ENCODE measurements at regions not wholly inside any gene's neighbourhood (a gene's known extent, or its start where the extent isn't known, plus 50 kb on each side); places are given as distances from the start of the nearest gene placed in this dataset.

DNA sequence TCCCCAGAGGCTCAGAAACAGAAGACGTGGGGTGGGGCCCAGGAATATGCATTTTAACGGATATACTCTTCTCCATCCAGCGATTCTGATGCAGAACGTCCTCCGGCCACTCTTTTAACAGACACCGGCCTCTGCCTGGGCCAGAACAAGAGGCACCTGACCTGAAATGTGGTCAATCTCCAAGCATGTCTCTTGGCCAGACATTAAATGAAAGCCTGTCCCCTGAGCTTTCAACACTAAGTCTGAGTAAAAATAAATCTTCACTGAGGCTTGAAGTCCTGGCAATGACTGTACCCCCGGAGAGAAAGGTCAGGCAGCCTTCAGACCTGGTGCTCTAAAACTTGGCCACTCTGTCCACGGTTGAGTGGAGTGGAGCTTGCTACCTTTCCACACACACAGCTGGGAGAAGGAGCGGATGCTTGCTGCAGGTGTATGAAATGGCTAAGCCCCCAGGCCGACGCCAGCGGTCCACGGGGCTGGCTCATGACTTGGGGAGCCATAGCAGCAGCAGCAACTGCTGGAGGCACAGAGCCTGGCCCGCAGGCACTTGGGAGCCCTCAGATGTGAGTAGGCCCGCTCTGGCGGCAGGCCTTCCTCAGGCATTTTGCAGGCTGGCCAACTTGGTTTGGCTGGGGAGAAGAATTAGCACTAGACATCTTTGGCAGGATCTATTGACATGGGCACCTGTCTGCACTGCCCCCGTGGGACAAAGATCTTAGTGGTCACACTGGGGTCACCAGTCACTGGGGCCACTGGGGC, 79.7 kb downstream of the TMEM17 start (continued):
- TF ChIP-seq, protein P1, sequence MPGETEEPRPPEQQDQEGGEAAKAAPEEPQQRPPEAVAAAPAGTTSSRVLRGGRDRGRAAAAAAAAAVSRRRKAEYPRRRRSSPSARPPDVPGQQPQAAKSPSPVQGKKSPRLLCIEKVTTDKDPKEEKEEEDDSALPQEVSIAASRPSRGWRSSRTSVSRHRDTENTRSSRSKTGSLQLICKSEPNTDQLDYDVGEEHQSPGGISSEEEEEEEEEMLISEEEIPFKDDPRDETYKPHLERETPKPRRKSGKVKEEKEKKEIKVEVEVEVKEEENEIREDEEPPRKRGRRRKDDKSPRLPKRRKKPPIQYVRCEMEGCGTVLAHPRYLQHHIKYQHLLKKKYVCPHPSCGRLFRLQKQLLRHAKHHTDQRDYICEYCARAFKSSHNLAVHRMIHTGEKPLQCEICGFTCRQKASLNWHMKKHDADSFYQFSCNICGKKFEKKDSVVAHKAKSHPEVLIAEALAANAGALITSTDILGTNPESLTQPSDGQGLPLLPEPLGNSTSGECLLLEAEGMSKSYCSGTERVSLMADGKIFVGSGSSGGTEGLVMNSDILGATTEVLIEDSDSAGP (CRISPR knock-in tag; IDR thresholded peaks at IDR 0.05), result no peak

DNA sequence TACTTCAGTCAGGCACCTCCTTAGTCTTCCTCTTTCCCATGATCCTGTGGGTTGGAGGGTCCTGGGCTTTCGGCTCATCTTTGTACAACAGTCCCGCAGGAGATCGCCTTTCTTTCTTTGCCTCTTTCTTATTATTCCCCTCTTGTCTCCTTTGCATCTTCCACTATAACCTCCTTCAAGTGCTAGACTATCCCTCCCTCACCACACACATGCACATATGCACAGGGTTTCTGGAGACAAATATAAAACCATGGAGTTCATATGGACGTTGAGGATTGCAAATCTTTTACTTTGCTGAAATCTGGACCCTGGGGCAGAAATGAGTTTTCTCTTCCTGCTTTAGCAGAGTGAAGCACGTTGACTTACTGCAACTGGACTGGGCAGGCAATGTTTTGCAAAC, 80.3 kb downstream of the TMEM17 start:
- H3K9ac ChIP-seq (ENCODE audit: insufficient read depth in 1 of 2, low read depth in 2 of 2, low read length in 2 of 2), result no peak overlapping the region
- H3K4me2 ChIP-seq (ENCODE audit: insufficient read depth, low read length), result no peak overlapping the region
- TF ChIP-seq RCOR1 (IDR thresholded peaks at IDR 0.05; ENCODE audit: borderline replicate concordance in 1 of 2, low read depth in 2 of 2, low read length in 2 of 2), result no peak
- ChIA-PET POLR2A (no interaction called here), CTCF (ENCODE audit: low intra/inter-chr PET ratio) (no interaction called here)
- H3K36me3 ChIP-seq (ENCODE audit: control insufficient read depth, insufficient read depth, low read length), result no peaks in the 10 kb centered on the region
- no peak for DNase-seq (ENCODE audit: extremely low read depth in 1 of 4, low spot score in 3 of 4)
- H3K79me2 ChIP-seq (ENCODE audit: control insufficient read depth, insufficient read depth, low read length), result no peaks in the 10 kb centered on the region
- H3K4me1 ChIP-seq (replicated peaks in 1 of 2; ENCODE audit: control insufficient read depth in 2 of 2, insufficient read depth in 2 of 2, low read length in 2 of 2), result peaks cover 0 to 3% of the 10 kb centered on the region in 2 experiments; a peak in 1 of 5 replicates
- no peaks in the 10 kb centered on the region for H3K9me3 ChIP-seq (replicated peaks; ENCODE audit: control insufficient read depth, insufficient read depth, low read depth, low read length)
- no peaks in the 10 kb centered on the region for H4K20me1 ChIP-seq (replicated peaks; ENCODE audit: control insufficient read depth, insufficient read depth, low read length)
- intact Hi-C loops (cut with micrococcal nuclease), result no loop called here
- no peak overlapping the region for H3K4me3 ChIP-seq
- no peak for ATAC-seq
- in situ Hi-C loops (cut with MboI), result no loop called here
- no TSS peak for BruUV-seq (replicated peaks)
- H3K27ac ChIP-seq (ENCODE audit: extremely low read depth, low read depth, low read length), result no peak overlapping the region
- no peaks in the 10 kb centered on the region for H3K9me1 ChIP-seq (ENCODE audit: control insufficient read depth, insufficient read depth, low read length)
- H2AFZ ChIP-seq (ENCODE audit: low read depth, low read length), result no peak overlapping the region
- WGBS (ENCODE audit: insufficient coverage, low coverage, missing lambda C conversion rate), result 38% methylated on average over 5 of the region's 5 CpGs
- 0 out of 5 replicates have a peak, but pooled peaks cover 0 to 4% of the 10 kb centered on the region in 2 experiments for H3K27me3 ChIP-seq (ENCODE audit: control insufficient read depth in 2 of 2, insufficient read depth in 2 of 2, low read length in 2 of 2)
- FAIRE-seq, result no peak
